ENCODE measurements at regions not wholly inside any gene's neighbourhood (a gene's known extent, or its start where the extent isn't known, plus 50 kb on each side); places are given as distances from the start of the nearest gene placed in this dataset.

- no TSS peak for BruUV-seq (replicated peaks)
- intact Hi-C loops (cut with micrococcal nuclease; ENCODE audit: unreplicated experiment) = no loop called here
- Mint-ChIP-seq H3K27ac (ENCODE audit: unreplicated experiment) (no peak overlapping the region), H3K4me1 (ENCODE audit: low read depth, unreplicated experiment) (no peaks in the 10 kb centered on the region), H3K4me3 (ENCODE audit: low read depth, unreplicated experiment) (no peak overlapping the region), H3K9me3 (ENCODE audit: low read depth, unreplicated experiment) (peaks cover 5% of the 10 kb centered on the region), H3K27me3 (ENCODE audit: unreplicated experiment) (no peaks in the 10 kb centered on the region), H3K36me3 (ENCODE audit: insufficient read depth, unreplicated experiment) (no peaks in the 10 kb centered on the region)
- TF ChIP-seq, protein P1, sequence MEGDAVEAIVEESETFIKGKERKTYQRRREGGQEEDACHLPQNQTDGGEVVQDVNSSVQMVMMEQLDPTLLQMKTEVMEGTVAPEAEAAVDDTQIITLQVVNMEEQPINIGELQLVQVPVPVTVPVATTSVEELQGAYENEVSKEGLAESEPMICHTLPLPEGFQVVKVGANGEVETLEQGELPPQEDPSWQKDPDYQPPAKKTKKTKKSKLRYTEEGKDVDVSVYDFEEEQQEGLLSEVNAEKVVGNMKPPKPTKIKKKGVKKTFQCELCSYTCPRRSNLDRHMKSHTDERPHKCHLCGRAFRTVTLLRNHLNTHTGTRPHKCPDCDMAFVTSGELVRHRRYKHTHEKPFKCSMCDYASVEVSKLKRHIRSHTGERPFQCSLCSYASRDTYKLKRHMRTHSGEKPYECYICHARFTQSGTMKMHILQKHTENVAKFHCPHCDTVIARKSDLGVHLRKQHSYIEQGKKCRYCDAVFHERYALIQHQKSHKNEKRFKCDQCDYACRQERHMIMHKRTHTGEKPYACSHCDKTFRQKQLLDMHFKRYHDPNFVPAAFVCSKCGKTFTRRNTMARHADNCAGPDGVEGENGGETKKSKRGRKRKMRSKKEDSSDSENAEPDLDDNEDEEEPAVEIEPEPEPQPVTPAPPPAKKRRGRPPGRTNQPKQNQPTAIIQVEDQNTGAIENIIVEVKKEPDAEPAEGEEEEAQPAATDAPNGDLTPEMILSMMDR (IDR thresholded peaks at IDR 0.05; ENCODE audit: unreplicated experiment) = no peak
- no peak for DNase-seq
- CTCF ChIA-PET = no interaction called here
Measured at GRCh38 chr12:83408851-83409250, 722.1 kb downstream of the TMTC2 start.

- Mint-ChIP-seq H3K9me3 (ENCODE audit: low read depth, unreplicated experiment) (peaks cover 5% of the 10 kb centered on the region), H3K36me3 (ENCODE audit: insufficient read depth, unreplicated experiment) (no peaks in the 10 kb centered on the region), H3K4me1 (ENCODE audit: low read depth, unreplicated experiment) (no peaks in the 10 kb centered on the region), H3K4me3 (ENCODE audit: low read depth, unreplicated experiment) (no peak overlapping the region), H3K27me3 (ENCODE audit: unreplicated experiment) (no peaks in the 10 kb centered on the region), H3K27ac (ENCODE audit: unreplicated experiment) (no peak overlapping the region)
- no peak for DNase-seq
- TF ChIP-seq, protein P1 (IDR thresholded peaks at IDR 0.05; ENCODE audit: unreplicated experiment) = no peak
- intact Hi-C loops (cut with micrococcal nuclease; ENCODE audit: unreplicated experiment) = no loop called here
- no TSS peak for BruUV-seq (replicated peaks)
- CTCF ChIA-PET = no interaction called here
Measured at GRCh38 chr12:83408146-83408545, 721.4 kb downstream of the TMTC2 start.

- Mint-ChIP-seq H3K36me3 (ENCODE audit: insufficient read depth, unreplicated experiment) (no peaks in the 10 kb centered on the region), H3K4me1 (ENCODE audit: low read depth, unreplicated experiment) (no peaks in the 10 kb centered on the region), H3K27ac (ENCODE audit: unreplicated experiment) (no peak overlapping the region), H3K27me3 (ENCODE audit: unreplicated experiment) (no peaks in the 10 kb centered on the region), H3K4me3 (ENCODE audit: low read depth, unreplicated experiment) (no peak overlapping the region), H3K9me3 (ENCODE audit: low read depth, unreplicated experiment) (no peaks in the 10 kb centered on the region)
- TF ChIP-seq, protein P1 (IDR thresholded peaks at IDR 0.05; ENCODE audit: unreplicated experiment) = no peak
- no peak for DNase-seq
- intact Hi-C loops (cut with micrococcal nuclease; ENCODE audit: unreplicated experiment) = no loop called here
- BruUV-seq (replicated peaks) = no TSS peak
- CTCF ChIA-PET = no interaction called here
Measured at GRCh38 chr12:83404521-83404920, 717.8 kb downstream of the TMTC2 start.

GRCh38 chr12:83390186-83390585, 703.5 kb downstream of the TMTC2 start:
- intact Hi-C loops (cut with micrococcal nuclease; ENCODE audit: unreplicated experiment) = no loop called here
- Mint-ChIP-seq H3K27ac (ENCODE audit: unreplicated experiment) (no peak overlapping the region), H3K9me3 (ENCODE audit: low read depth, unreplicated experiment) (peaks cover 3% of the 10 kb centered on the region), H3K4me3 (ENCODE audit: low read depth, unreplicated experiment) (no peak overlapping the region), H3K4me1 (ENCODE audit: low read depth, unreplicated experiment) (no peaks in the 10 kb centered on the region), H3K27me3 (ENCODE audit: unreplicated experiment) (no peaks in the 10 kb centered on the region), H3K36me3 (ENCODE audit: insufficient read depth, unreplicated experiment) (no peaks in the 10 kb centered on the region)
- TF ChIP-seq, protein P1 (IDR thresholded peaks at IDR 0.05; ENCODE audit: unreplicated experiment) = no peak
- BruUV-seq (replicated peaks) = no TSS peak
- CTCF ChIA-PET = no interaction called here
- DNase-seq = no peak
